Amygdala (tissue), 56 donors: ENCODE measurements at regions not wholly inside any gene's neighbourhood (a gene's known extent, or its start where the extent isn't known, plus 50 kb on each side); places are given as distances from the start of the nearest gene placed in this dataset.

Experiments
- DNase-seq, 56 donors: peaks; one replicate each; lab custom pipeline; 2025; lab: John Stamatoyannopoulos, UW

DNA sequence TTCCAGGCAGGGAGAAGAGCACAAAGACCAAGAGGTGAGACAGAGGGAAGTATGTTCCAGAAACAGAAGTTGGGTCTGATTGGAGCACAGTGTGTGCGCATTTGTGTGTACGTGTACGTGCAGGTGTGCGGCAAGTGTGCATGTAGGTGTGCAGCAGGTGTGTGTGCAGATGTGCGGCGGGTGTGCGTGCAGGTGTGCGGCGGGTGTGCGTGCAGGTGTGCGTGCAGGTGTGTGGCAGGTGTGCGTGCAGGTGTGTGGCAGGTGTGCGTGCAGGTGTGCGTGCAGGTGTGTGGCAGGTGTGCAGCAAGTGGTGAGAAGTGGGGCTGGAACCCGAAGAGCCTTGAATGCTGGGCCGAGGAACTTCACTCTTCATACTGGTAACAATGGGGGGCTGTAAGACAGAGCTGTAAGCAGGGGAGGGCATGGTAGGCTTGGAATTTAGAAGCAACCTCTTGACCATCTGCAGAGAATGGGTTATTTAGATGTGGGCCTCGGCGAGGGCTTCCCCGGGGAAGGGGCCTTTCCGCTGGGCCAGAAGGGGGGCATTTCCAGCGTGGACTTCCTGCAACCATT is 118.0 kb upstream of the WNT4 start:
- no peak for DNase-seq

DNA sequence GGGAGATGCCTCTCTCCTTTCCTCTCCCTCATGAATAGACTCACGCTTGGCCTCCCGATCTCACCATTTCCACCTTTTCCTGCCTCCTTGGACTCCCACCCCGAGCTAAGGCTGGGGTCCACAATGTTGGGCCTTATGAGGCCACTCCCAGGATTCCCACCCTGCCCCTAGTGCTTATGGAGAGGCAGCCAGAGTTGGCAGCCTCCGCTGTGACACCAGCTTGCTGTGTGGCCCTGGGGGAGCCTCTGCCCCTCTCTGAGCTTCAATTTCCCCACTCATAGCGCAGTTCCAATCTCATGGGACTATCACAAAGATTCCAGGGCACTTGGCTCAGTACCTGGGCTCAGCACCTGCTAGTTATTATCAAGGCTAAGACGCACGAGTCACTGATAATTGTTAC is 118.7 kb upstream of the WNT4 start:
- DNase-seq = no peak

DNA sequence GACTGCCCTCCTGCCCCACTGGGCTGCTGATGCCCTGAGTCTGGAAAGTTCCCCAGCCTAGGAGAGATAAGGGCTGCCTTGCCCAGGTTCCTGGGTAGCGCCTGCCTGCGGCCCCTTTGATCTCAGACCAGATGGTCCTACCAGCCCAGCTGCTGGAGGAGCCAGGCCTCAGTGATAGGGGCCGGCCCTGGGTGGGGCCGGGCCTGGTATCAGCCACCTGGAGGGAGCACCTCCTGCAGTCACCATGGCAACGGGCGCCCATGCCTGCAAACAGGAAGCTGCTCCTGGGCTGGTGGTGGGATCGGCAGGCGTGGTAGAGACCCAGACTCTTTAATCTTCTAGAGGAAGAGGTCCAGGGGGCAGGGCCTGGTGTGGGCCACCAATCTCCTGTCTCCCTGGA is 119.7 kb upstream of the WNT4 start:
- DNase-seq = no peak

DNA sequence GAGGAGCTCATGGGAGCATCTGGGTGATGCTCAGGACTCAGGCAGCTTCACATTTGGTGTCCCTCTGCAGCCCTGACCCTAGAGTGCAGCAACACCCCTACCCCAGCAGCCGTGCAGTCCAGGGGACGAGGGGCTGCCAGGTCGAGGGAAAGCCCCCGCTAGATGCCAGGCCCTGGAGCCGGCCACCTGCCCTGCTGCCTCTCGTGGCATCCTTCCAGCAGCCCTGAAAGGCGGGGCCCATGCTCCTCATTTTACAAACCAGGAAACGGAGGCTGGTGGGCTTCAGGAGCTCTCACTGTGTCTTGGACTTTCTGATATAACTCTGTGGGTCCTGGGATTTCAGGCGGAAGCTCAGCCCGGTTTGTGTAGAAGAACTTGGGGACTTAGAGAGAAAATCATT is 120.5 kb upstream of the WNT4 start:
- no peak for DNase-seq

DNA sequence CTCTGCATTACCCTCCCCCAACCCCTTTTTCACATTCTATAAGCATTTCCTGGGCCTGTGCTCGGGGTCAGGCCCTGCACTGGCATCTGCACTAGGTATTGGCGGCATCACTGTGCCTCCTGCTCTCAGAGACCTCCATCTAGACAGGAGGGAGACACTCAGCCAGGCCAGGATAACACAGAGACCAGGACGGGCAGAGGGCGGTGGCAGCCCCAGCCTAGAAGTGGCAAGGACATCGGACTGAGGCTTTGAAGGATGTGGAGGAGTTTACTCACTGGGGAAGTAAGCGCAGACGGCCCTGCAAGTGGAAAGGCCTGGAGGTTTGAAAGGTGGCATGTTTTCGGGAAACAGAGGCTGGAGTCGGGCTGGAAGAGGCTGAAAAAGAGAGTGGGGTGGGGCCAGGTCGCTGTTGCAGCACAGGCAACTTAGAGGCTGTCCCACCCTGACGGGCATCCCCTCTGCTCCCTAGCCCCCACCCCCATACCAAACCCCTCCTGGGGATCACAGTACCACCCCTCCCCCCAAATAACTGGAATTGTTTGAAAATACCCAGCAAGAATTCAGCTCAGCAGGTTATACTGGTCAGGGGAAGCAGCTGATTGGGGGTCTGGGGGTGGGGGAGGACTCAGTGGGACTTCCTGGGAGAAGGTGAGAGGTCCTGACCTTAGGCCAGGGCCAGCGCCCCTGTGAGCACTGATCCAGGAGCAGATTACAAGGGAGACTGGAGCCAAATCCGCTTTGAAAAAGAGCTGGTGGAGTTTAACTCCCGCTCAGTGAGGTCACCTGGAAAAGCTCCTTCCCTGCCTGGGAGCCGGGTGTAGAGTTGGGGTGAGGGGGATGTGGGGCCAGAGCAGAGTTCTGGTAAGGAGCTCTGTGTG is 121.8 kb upstream of the WNT4 start:
- no peak for DNase-seq

DNA sequence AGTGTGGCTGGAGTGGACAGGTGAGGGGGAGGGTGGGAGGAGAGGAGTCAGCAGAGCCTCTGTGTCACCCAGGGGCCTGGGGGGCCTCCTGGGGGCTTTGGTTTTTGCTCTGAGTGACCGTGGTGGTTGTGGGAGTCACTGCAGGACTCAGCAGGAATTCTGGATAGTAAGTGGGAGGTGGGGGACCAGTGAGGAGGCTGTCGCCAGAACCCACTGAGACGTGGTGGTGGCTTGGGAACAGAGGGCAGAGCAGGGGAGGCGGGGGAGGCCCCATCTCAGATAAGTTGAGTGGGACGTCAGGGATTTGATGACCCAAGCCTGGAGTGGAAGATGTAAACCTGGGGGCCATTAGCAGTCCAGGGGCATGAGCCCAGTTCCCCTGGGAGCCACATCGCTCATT is 123.2 kb upstream of the WNT4 start:
- DNase-seq = no peak

DNA sequence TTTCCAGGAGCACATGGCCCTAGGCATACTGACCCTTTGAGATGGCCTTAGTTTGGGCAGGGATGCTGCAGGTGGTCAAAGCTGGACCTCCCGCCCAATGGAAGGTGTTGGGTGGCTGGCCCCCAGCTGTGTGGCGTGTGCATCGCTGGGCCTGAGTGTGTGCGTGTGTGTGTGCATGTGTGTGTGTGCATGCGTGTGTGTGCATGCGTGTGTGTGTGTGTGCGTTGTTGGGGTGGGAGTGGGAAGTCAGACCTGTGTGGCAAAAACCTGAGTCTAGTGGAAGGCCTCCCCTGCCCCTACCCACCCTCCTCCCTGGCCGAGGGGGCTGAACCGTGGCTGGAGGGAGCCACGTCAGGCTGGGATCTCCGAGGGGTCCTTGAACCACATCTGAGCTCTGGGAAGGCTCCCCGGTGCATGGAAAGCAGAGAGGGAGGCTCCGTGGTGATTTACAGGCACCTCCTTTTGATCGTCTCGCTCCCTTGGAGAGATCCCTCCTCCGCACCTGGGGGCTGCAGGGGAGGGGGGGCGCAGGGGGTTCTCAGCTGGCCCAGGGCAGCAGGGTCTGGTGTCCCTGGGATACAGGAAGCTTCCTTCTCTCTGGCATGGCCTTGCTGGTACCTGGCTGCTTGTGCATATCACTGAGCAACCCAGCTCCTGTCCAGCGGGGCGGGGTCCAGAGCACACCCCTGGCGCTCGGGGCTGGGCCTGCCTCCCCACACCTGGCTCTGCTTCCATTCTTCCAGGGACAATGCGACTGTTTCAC is 124.7 kb upstream of the WNT4 start:
- no peak for DNase-seq

DNA sequence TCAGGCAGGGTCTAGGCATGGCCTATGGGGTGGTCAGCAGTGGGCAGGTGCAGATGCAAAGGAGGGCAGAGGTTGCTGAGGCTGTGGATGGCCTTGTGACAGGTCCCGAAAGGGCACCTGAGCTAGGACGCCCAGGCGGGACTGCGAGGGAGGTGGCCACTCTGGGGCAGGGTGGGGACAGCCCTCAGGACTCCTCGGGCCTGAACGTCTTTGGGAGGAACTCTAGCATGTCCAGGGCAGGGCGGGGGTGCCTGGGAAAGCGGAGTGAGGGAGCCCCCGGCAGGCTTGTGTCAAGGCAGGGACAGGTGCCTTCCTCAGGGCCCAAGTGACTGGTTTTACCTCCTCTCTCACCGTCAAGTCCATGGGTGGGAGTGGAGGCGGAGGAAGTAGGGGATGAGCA is 125.4 kb upstream of the WNT4 start:
- no peak for DNase-seq

DNA sequence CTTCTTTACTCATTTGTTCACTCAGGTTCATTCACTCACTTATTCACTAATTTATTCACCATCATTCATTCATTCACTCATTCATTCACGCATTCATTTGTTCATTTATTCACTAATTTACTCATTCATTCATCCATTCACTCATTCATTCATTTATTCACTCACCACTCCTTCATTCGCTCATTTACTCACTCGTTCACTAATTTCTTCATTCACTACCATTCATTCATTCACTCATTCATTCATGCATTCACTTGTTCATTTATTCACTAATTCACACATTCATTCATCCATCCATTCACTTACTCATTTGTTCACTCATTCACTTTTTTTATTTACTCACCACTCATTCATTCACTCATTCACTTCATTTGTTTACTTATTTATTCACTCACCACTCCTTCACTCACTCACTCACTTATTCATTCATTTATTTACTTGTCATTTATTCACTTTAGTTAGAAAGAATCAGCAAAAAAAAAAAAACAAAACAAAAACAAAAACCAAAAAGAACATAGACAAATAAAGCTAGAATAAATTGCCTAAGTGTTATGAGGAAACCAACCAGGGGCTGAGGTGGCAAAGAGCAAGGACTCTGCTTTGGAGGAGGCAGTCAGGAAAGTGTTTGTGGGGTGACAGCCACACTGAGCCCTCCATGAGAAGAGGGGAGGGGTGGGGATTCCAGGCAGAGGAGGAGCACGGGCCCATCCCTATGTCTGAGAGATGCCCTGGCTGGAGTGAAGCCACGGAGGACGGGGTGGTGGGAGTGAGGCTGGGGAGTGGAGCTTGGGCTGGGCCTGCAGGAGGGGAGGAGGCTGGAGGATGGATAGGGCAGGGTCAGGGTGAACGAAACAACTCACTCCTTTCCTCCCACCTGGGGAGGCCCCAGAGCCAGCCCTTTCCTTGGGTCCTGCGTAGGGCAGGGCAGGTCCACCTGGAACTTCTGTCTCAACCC is 129.2 kb upstream of the WNT4 start:
- no peak for DNase-seq

DNA sequence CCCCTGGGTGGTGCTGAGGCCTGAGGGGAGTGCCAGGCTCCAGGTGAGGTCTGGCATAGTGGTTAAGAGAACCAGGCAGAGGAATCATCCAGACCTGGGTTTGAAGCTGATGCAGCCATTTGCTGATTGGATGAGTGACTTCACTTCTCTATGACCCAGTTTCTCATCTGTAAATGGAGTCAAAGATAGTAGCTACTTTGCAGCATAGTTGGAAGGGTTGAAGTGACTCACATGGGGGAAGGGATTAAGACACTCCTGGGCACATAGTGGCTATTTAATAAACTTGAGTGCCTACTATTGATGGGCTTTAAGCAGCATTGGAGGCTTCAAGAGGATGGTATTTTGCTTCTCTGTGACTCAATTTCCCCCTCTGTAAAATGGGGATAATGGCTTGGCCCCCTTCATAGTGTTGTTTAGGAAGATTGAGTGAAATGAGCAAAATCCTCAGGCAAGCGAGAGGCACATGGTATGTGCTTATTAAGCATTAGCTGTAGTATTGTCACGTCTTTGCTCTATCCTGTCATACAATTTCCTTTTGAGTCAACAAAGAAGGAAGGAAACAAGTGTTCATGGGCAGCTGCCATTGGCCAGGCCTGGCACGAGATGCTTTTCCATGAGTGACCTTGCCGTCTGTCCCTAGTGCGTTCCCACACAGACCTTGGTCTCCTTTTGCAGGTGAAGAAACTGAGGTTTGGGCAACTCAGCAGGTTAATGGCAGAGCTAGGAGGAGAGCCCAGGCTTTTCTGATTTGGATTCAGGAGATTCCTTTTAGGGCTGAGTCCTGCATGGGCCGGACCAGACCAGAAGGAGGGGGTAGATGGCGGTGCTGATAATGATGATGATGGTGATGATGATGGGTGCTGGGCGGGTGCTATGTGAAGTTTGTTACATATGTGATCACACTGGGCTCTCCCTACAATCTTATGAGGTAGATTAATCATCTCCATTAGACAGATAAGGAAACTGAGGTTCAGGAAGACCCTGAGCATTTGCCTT is 131.1 kb upstream of the WNT4 start:
- no peak for DNase-seq

DNA sequence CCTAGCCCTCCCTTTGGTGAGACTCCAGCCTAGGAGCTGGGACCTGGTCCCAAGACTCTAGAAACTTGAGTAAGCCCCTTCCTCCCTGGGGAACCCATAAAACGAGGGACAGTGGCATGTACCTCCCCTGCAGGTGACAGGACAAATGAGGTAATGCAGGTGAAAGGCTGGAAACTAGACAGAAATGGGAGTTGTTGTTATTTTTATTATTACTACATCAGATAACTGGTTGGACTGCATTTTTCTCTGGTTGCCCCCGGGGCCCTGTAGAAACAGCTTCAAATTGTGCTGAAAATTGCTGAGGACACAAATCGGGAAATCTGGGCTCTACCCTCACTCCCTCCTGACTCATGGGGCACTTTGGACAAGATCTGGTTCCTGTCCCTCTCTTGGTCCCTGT is 132.3 kb upstream of the WNT4 start:
- DNase-seq = no peak

DNA sequence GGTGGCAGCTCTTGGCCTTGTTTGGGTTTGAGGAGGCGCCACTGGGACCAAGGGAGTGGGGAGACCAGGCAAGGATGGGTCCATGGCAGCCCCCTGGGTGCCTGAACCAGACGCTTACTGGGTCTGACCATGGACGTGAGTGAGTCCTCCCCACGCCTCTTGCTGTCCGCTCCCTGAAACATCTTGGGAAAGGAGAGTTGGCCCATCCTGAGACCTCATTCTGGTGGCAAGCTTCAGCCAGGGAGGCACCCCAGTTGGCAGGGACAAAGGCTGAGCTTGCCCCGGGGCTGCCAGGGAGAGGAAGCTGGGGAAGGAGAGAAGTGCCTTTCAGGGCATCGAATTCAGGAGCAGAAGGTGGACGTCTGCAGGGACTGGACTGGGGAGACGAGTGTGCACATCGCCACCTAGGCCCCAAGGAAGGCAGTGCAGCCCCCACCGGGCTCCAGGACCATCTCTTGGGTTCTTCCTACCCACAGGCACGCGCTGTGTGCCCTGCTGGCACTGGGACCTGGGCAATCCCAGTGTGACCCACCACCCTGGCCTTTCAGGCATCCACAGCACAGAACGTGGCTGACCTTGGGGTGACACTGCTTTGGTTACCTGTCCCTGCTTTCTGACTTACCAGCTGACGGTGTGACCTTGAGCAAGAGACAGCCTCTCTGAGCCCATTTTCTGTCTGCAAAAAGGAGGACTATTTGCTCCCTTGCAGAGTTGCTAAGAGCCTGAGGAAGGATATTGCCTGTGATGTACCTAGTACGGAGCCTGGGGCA is 132.9 kb upstream of the WNT4 start:
- DNase-seq = peak in 20 of 56 donors; percentile 1 to 51 (median 11)

DNA sequence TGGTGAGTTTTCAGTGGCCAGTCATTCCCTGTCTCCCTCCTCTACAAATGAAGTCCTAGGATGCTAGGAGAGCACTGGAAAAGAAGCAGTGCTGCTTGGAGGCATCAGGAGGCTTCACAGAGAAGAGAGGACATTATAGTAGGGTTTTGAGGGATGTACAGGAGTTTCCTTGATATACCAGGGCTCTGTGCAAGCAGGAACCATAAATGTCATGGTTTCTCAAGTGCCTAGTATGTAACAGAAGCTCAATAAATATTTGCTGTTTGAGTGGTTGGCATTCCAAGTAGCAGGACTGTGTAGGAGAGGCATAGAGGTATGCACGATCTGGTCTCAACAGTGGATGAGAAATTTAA is 133.5 kb upstream of the WNT4 start:
- no peak for DNase-seq

DNA sequence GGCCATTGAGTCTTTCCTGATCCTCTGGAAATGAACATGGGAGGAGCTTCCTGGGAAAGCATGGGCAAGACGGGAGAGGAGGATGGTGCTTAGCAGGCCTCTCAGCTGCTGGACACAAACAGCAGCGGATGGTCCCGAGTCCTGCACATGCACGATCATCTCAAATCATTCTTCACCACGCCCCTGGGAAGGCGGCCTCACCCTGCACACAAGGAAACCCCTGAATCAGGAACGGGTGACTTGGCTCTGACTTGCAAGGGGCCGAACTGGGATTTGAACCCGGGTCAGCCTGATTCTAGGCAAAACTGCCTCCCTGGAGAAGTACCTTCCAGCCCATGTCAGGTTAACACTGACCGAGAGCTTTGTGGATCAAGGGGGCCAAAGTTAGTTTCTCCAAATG is 134.8 kb upstream of the WNT4 start:
- DNase-seq = no peak

DNA sequence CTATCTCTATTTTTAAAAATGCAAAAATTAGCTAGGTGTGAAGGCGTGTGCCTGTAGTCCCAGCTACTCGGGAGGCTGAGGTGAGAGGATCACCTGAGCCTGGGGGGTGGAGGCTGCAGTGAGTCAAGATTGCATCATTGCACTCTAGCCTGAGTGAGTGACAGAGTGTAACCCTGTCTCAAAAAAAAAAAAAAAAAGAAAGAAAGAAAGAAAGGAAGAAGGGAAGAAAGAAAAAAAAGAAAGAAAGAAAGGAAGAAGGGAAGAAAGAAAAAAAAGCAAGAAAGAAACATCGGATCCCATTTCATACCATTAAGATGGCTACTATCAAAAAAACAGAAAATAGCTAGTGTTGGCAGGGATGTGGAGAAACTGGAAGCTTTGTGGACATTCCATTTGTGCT is 136.8 kb upstream of the WNT4 start:
- DNase-seq = no peak

DNA sequence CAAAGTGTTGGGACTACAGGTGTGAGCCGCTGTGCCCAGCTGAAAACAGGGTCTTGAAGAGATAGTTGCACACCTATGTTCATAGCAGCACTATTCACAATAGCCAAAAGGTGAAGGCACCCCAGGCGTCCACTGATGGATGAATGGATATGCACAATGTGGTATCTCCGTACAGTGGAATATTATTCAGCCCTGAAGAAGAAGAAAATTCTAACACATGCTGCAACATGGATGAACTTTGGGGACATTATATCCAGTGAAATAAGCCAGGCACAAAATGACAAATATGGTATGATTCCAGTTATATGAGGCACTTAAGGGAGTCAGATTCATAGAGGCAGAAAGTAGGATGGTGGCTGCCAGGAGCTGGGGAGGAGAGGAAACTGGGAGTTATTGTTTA is 137.6 kb upstream of the WNT4 start:
- no peak for DNase-seq

DNA sequence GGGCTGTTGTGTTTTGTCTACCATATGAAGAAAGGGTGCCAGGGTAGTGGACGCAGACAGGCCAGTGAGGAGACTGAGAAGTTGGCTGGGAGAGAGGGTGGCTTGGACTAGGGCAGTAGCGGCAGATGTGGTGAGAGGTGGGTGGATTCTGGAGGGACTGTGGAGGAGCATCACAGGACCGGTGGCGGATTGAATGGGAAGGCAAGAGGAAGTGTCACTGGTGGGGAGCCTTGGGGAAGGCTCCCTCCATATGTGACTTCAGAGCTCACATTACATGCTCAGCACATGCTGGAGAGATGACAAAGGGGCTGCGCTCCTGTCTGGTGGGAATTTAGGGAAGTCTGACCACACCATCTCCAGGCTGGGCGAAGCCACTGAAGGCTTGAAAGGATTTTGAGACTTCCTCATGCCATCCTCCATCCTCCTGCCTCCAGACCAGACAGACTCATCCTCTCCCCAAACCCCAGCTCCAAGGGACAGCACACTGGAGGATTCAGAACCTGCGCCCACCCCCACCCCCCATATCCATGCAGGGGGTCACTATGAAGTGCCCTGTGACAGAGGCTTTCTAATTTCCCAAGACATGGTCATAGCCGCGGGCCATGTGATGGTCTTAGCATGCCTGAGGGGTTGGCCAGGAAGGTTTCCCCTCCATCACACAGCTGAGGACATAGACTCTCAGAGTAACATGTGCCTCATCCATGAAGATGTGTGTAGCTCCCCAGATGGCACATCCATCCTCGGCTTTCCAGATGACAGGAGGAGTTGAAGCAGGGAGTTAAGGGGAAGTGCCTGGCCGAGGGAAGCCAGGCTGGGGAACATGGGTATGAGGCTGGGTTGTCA is 138.8 kb upstream of the WNT4 start:
- DNase-seq = no peak
